OCI-LY3 (cell line): ENCODE measurements at regions not wholly inside any gene's neighbourhood (a gene's known extent, or its start where the extent isn't known, plus 50 kb on each side); places are given as distances from the start of the nearest gene placed in this dataset.

Source experiments
- CTCF ChIP-seq: fragments of 200-600, 300-600 bp; sonication (generic); IDR thresholded peaks from 2 replicates; pipeline ENCODE4 v1.5.1; 2014; ENCODE audit warnings: antibody characterized with exemption, low read length, low read depth
- EZH2phosphoT487 ChIP-seq: fragments of 200-600 bp; shearing (Covaris generic); IDR thresholded peaks from 2 replicates; pipeline ENCODE4 v1.6.1; 2018; ENCODE audit warnings: antibody characterized with exemption, mixed run types, low read depth

DNA sequence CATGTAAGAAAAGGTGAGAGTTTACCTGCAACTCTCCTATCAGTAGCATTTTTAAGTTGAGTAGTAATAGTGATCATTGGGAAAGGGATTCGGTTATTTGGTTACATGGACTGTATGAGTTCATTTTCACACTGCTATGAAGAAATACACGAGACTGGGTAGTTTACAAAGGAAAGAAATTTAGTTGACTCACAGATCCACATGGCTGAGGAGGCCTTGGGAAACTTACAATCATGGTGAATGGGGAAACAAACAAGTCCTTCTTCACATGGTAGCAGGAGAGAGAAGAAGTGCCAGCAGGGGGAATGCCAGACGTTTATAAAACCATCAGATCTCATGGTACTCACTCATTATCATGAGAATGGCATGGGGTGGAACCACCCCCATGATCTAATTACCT, 59.3 kb upstream of the FBXO28 start:
- no peak for TF ChIP-seq EZH2phosphoT487
- no peak for TF ChIP-seq CTCF
